Bronchial epithelial cell (primary cell): ENCODE measurements at regions not wholly inside any gene's neighbourhood (a gene's known extent, or its start where the extent isn't known, plus 50 kb on each side); places are given as distances from the start of the nearest gene placed in this dataset.

Experiments used
- DNase-seq: peaks from one replicate; pipeline ENCODE4 v3.0.0-alpha.2; 2010; ENCODE audit warnings: low read depth
- FAIRE-seq: peaks from 2 replicates; lab custom pipeline; 2011; peaks lifted over from hg19 to GRCh38; lab: Jason Lieb, UNC
- H3K27me3 ChIP-seq: 2 replicates; pipeline ENCODE4 v1.5.1; 2011; ENCODE audit warnings: low read length; ENCODE audit not compliant: control insufficient read depth, insufficient read depth
- H3K36me3 ChIP-seq: 2 replicates; pipeline ENCODE4 v1.5.1; 2011; ENCODE audit warnings: low read length; ENCODE audit not compliant: control insufficient read depth, insufficient read depth
- H3K4me3 ChIP-seq: 2 replicates; pipeline ENCODE4 v1.5.1; 2011; ENCODE audit warnings: mild to moderate bottlenecking, low read depth, low read length, control low read depth
- CTCF ChIP-seq: IDR thresholded peaks from 2 replicates; pipeline ENCODE4 v1.5.1; 2011; ENCODE audit warnings: mild to moderate bottlenecking, moderate library complexity, low read length, control low read depth, inconsistent platforms; ENCODE audit not compliant: insufficient read depth, severe bottlenecking

- FAIRE-seq: no peak
Measured at GRCh38 chr17:71432378-71433315, 688.2 kb upstream of the SOX9 start.

GRCh38 chr17:71434716-71435115 lies 686.1 kb upstream of the SOX9 start:
- TF ChIP-seq CTCF: no peak
- no peak for DNase-seq
- H3K36me3 ChIP-seq: no peaks in the 10 kb centered on the region
- no peak overlapping the region for H3K4me3 ChIP-seq
- H3K27me3 ChIP-seq: no peaks in the 10 kb centered on the region
- FAIRE-seq: no peak

More at GRCh38 chr17:71432378-71433315, 688.2 kb upstream of the SOX9 start:
- peak; percentile 76 for DNase-seq
- no peak for TF ChIP-seq CTCF
- Histone ChIP-seq H3K27me3 (no peaks in the 10 kb centered on the region), H3K4me3 (no peak overlapping the region), H3K36me3 (no peaks in the 10 kb centered on the region)

- DNase-seq (peak; percentile 65), FAIRE-seq (no peak)
- Histone ChIP-seq H3K27me3 (no peaks in the 10 kb centered on the region), H3K36me3 (no peaks in the 10 kb centered on the region), H3K4me3 (no peak overlapping the region)
- no peak for TF ChIP-seq CTCF
Measured at GRCh38 chr17:71436479-71436878, 684.3 kb upstream of the SOX9 start.

GRCh38 chr17:71437166-71437565 lies 683.7 kb upstream of the SOX9 start:
- Histone ChIP-seq H3K27me3 (no peaks in the 10 kb centered on the region), H3K4me3 (no peak overlapping the region), H3K36me3 (no peaks in the 10 kb centered on the region)
- no peak for TF ChIP-seq CTCF
- no peak for FAIRE-seq
- no peak for DNase-seq

- no peak for FAIRE-seq
- H3K4me3 ChIP-seq: no peak overlapping the region
- peak; percentile 99 for DNase-seq
- H3K27me3 ChIP-seq: no peaks in the 10 kb centered on the region
- no peaks in the 10 kb centered on the region for H3K36me3 ChIP-seq
- TF ChIP-seq CTCF: no peak
Measured at GRCh38 chr17:71438631-71439146, 682.1 kb upstream of the SOX9 start.

GRCh38 chr17:71440513-71440912 lies 680.3 kb upstream of the SOX9 start:
- TF ChIP-seq CTCF: no peak
- DNase-seq (no peak), FAIRE-seq (no peak)
- H3K27me3 ChIP-seq: no peaks in the 10 kb centered on the region
- no peak overlapping the region for H3K4me3 ChIP-seq
- H3K36me3 ChIP-seq: no peaks in the 10 kb centered on the region
